ENCODE measurements at regions not wholly inside any gene's neighbourhood (a gene's known extent, or its start where the extent isn't known, plus 50 kb on each side); places are given as distances from the start of the nearest gene placed in this dataset.

DNA sequence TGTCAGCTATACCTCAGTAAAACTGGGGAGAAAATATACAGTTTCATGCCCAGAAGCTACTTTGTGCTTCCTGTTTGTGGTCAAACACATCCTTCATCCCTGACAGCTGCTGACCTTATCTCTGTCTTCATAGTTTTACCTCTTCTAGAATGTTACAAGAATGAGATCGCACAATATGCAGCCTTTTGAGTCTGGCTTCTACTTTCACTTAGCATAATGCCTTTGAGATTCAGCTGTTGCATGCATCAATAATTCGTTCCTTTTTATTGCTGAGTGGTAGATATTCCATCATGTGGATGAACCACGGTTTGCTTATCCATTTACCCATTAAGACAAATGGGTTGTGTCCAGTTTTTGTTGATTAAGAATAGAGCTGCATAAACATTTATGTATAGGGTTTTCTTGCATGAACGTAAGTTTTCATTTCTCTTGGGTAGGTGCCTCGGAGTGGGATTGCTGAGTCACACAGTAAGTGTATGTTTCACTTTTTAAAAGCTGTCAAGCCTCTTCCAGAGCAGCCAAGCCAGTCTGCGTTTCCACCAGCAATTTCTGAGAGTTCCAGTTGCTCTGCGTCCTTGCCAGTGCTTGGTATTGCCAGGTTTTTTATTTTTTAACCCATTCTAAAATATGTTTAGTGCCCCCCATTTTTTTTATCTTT lies 86.6 kb upstream of the PAX1 start:
- TF ChIP-seq, protein P1, sequence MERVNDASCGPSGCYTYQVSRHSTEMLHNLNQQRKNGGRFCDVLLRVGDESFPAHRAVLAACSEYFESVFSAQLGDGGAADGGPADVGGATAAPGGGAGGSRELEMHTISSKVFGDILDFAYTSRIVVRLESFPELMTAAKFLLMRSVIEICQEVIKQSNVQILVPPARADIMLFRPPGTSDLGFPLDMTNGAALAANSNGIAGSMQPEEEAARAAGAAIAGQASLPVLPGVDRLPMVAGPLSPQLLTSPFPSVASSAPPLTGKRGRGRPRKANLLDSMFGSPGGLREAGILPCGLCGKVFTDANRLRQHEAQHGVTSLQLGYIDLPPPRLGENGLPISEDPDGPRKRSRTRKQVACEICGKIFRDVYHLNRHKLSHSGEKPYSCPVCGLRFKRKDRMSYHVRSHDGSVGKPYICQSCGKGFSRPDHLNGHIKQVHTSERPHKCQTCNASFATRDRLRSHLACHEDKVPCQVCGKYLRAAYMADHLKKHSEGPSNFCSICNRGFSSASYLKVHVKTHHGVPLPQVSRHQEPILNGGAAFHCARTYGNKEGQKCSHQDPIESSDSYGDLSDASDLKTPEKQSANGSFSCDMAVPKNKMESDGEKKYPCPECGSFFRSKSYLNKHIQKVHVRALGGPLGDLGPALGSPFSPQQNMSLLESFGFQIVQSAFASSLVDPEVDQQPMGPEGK (CRISPR knock-in tag; IDR thresholded peaks at IDR 0.05; ENCODE audit: borderline replicate concordance), result no peak
- TF ChIP-seq ZNF8 (CRISPR knock-in tag; IDR thresholded peaks at IDR 0.05), result no peak
- no peak for TF ChIP-seq SNAI2 (CRISPR knock-in tag; IDR thresholded peaks at IDR 0.05)
- no peak for TF ChIP-seq TCF4 (CRISPR knock-in tag; IDR thresholded peaks at IDR 0.05; ENCODE audit: borderline replicate concordance)
- TF ChIP-seq, protein P2, sequence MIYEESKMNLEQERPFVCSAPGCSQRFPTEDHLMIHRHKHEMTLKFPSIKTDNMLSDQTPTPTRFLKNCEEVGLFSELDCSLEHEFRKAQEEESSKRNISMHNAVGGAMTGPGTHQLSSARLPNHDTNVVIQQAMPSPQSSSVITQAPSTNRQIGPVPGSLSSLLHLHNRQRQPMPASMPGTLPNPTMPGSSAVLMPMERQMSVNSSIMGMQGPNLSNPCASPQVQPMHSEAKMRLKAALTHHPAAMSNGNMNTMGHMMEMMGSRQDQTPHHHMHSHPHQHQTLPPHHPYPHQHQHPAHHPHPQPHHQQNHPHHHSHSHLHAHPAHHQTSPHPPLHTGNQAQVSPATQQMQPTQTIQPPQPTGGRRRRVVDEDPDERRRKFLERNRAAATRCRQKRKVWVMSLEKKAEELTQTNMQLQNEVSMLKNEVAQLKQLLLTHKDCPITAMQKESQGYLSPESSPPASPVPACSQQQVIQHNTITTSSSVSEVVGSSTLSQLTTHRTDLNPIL (CRISPR knock-in tag; IDR thresholded peaks at IDR 0.05; ENCODE audit: low read depth), result no peak
- no peak for TF ChIP-seq ZFP30 (CRISPR knock-in tag; IDR thresholded peaks at IDR 0.05)
- TF ChIP-seq, protein P3, sequence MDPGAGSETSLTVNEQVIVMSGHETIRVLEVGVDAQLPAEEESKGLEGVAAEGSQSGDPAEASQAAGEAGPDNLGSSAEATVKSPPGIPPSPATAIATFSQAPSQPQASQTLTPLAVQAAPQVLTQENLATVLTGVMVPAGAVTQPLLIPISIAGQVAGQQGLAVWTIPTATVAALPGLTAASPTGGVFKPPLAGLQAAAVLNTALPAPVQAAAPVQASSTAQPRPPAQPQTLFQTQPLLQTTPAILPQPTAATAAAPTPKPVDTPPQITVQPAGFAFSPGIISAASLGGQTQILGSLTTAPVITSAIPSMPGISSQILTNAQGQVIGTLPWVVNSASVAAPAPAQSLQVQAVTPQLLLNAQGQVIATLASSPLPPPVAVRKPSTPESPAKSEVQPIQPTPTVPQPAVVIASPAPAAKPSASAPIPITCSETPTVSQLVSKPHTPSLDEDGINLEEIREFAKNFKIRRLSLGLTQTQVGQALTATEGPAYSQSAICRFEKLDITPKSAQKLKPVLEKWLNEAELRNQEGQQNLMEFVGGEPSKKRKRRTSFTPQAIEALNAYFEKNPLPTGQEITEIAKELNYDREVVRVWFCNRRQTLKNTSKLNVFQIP (CRISPR knock-in tag; IDR thresholded peaks at IDR 0.05; ENCODE audit: borderline replicate concordance, low read depth), result no peak
- no peak for TF ChIP-seq ZNF565 (CRISPR knock-in tag; conservative IDR thresholded peaks at IDR 0.05; ENCODE audit: low read depth)
- TF ChIP-seq ARNTL (CRISPR knock-in tag; IDR thresholded peaks at IDR 0.05; ENCODE audit: borderline replicate concordance, low read depth), result no peak
- TF ChIP-seq CSDC2 (CRISPR knock-in tag; IDR thresholded peaks at IDR 0.05), result no peak
- TF ChIP-seq ZNF70 (CRISPR knock-in tag; IDR thresholded peaks at IDR 0.05), result no peak
- TF ChIP-seq GLIS3 (CRISPR knock-in tag; IDR thresholded peaks at IDR 0.05), result no peak
- TF ChIP-seq RARB (CRISPR knock-in tag; IDR thresholded peaks at IDR 0.05), result no peak
